ENCODE measurements at regions not wholly inside any gene's neighbourhood (a gene's known extent, or its start where the extent isn't known, plus 50 kb on each side); places are given as distances from the start of the nearest gene placed in this dataset.
"Not testable (repeated sequence)": the region's sequence is repeated elsewhere in the genome, so short reads cannot be mapped to it uniquely, and the experiment has no call there.

DNA sequence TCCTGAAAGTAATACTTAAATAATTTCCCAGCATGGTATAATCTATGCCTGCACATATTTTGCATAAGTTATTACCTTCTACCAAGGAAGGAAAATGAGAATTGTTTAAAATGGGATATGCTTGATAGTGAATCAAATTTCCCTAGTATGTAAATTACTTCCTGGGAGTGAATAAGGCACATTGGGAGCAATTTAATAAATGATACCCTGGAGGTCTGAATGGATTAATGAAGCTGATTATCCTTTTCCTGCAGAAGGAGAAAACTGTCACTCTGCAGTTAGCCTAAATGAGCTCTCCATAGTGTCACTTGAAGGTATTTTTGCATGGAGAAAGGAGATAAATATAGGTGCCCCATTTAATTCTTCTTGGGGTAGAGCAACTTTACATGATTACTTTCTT, 2212.0 kb downstream of the PCDH7 start:
- no TSS peak for BruUV-seq (replicated peaks)
- ChIA-PET POLR2A (no interaction called here), CTCF (ENCODE audit: unreplicated experiment) (no interaction called here)
- Histone ChIP-seq H3K36me3 (ENCODE audit: insufficient read depth, low read length) (no peaks in the 10 kb centered on the region), H3K9me3 (ENCODE audit: low read length) (no peaks in the 10 kb centered on the region), H3K9me2 (ENCODE audit: insufficient read depth, low read length) (no peaks in the 10 kb centered on the region), H2AFZ (ENCODE audit: low read length) (no peak overlapping the region), H3K4me2 (ENCODE audit: low read length) (no peak overlapping the region), H3K27ac (ENCODE audit: low read depth, low read length, poor library complexity, severe bottlenecking) (no peak overlapping the region), H3K4me1 (ENCODE audit: insufficient read depth, low read length, poor library complexity, severe bottlenecking) (no peaks in the 10 kb centered on the region), H3K4me3 (ENCODE audit: low read depth, low read length, poor library complexity, severe bottlenecking) (no peak overlapping the region), H3K79me2 (ENCODE audit: insufficient read depth, low read depth, low read length) (no peaks in the 10 kb centered on the region), H4K20me1 (ENCODE audit: insufficient read depth, low read length) (no peaks in the 10 kb centered on the region)
- TF ChIP-seq, protein P1, sequence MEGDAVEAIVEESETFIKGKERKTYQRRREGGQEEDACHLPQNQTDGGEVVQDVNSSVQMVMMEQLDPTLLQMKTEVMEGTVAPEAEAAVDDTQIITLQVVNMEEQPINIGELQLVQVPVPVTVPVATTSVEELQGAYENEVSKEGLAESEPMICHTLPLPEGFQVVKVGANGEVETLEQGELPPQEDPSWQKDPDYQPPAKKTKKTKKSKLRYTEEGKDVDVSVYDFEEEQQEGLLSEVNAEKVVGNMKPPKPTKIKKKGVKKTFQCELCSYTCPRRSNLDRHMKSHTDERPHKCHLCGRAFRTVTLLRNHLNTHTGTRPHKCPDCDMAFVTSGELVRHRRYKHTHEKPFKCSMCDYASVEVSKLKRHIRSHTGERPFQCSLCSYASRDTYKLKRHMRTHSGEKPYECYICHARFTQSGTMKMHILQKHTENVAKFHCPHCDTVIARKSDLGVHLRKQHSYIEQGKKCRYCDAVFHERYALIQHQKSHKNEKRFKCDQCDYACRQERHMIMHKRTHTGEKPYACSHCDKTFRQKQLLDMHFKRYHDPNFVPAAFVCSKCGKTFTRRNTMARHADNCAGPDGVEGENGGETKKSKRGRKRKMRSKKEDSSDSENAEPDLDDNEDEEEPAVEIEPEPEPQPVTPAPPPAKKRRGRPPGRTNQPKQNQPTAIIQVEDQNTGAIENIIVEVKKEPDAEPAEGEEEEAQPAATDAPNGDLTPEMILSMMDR (conservative IDR thresholded peaks at IDR 0.05; ENCODE audit: low read length), result no peak
- no peak for TF ChIP-seq EZH2phosphoT487 (IDR thresholded peaks at IDR 0.05; ENCODE audit: borderline replicate concordance, low read depth, low read length)
- intact Hi-C loops (cut with micrococcal nuclease; ENCODE audit: unreplicated experiment), result no loop called here
- no peak for DNase-seq (ENCODE audit: low spot score)

DNA sequence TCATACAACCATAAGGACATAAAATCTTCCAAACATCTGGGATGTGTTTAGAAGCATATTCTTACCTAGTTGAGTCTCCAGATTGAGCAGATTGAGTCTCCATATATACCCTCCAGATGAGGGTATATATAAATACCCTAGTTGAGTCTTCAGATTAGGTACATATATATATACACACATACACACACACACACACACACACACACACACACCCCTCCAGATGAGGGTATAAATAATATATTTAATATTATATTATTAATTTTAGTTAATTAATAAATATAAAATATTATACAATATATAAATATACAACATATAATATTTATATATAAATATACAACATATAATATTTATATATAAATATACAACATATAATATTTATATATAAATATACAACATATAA, 2219.1 kb downstream of the PCDH7 start:
- H3K27ac ChIP-seq (ENCODE audit: low read depth, low read length, poor library complexity, severe bottlenecking); H3K79me2 ChIP-seq (ENCODE audit: insufficient read depth, low read depth, low read length); POLR2A ChIA-PET; intact Hi-C loops (cut with micrococcal nuclease; ENCODE audit: unreplicated experiment); CTCF ChIA-PET (ENCODE audit: unreplicated experiment); H3K9me3 ChIP-seq (ENCODE audit: low read length); H3K9me2 ChIP-seq (ENCODE audit: insufficient read depth, low read length); H3K4me3 ChIP-seq (ENCODE audit: low read depth, low read length, poor library complexity, severe bottlenecking); H3K36me3 ChIP-seq (ENCODE audit: insufficient read depth, low read length); H4K20me1 ChIP-seq (ENCODE audit: insufficient read depth, low read length); H3K4me1 ChIP-seq (ENCODE audit: insufficient read depth, low read length, poor library complexity, severe bottlenecking); H3K4me2 ChIP-seq (ENCODE audit: low read length); DNase-seq (ENCODE audit: low spot score); H2AFZ ChIP-seq (ENCODE audit: low read length); BruUV-seq (replicated peaks): not testable (repeated sequence)

DNA sequence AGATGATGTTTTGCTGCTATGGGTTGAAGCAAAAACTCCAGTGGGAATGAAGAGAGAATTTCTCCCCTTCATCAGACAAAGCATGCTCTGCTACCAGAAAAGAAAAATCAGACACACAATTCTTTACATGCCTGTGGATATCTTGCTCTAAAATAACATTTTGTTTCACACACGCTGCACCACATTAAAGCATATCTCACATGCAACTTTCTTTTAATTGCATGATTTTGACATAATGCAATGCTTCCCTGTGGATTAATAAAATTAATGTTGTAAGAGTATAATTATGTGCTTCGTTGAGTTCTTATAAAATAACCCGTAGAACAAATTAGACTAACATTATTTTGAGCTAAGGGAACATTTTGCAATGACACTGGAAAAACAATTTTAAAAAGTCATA, 2230.7 kb downstream of the PCDH7 start:
- BruUV-seq (replicated peaks), result no TSS peak
- no peak overlapping the region for H3K27ac ChIP-seq (ENCODE audit: low read depth, low read length, poor library complexity, severe bottlenecking)
- CTCF ChIA-PET (ENCODE audit: unreplicated experiment), result no interaction called here
- 0 out of 2 replicates have a peak, but pooled peaks cover 3% of the 10 kb centered on the region for H3K9me2 ChIP-seq (ENCODE audit: insufficient read depth, low read length)
- no peaks in the 10 kb centered on the region for H4K20me1 ChIP-seq (ENCODE audit: insufficient read depth, low read length)
- no peak overlapping the region for H3K4me3 ChIP-seq (ENCODE audit: low read depth, low read length, poor library complexity, severe bottlenecking)
- intact Hi-C loops (cut with micrococcal nuclease; ENCODE audit: unreplicated experiment), result no loop called here
- H3K36me3 ChIP-seq (ENCODE audit: insufficient read depth, low read length), result no peaks in the 10 kb centered on the region
- H3K4me1 ChIP-seq (ENCODE audit: insufficient read depth, low read length, poor library complexity, severe bottlenecking), result no peaks in the 10 kb centered on the region
- no peak for DNase-seq (ENCODE audit: low spot score)
- H2AFZ ChIP-seq (ENCODE audit: low read length), result no peak overlapping the region
- no peak overlapping the region for H3K4me2 ChIP-seq (ENCODE audit: low read length)
- H3K79me2 ChIP-seq (ENCODE audit: insufficient read depth, low read depth, low read length), result no peaks in the 10 kb centered on the region
- POLR2A ChIA-PET, result interaction anchor here (0.6 to 0.7 kb wide), 2 partner anchors 578 to 635 kb away, joined by 3 read pairs; no protein-coding TSS in a partner anchor
- no peak for TF ChIP-seq EZH2phosphoT487 (IDR thresholded peaks at IDR 0.05; ENCODE audit: borderline replicate concordance, low read depth, low read length)
- TF ChIP-seq, protein P1 (conservative IDR thresholded peaks at IDR 0.05; ENCODE audit: low read length), result no peak
- no peaks in the 10 kb centered on the region for H3K9me3 ChIP-seq (ENCODE audit: low read length)
